ENCODE measurements at regions not wholly inside any gene's neighbourhood (a gene's known extent, or its start where the extent isn't known, plus 50 kb on each side); places are given as distances from the start of the nearest gene placed in this dataset.

DNA sequence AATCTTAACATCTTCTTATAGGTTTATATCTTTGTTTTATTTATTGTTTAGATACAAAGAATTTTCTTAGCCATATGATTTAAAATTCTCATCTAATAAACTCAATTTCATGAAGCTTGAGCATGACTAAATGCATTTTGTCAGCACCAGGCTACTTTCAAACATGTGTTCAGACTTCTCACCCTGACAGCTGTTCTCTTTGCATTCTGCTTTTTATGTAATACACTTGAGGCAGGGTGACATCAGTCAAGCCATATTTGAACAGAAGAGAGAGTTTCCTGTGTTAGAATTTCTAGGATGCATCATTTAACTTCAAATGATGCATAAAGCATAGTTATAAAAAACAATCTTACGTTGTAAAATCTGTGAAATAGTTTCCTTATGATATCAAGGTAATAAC lies 1295.1 kb upstream of the PCDH20 start:
- H3K27me3 ChIP-seq = no peaks in the 10 kb centered on the region
- 25 to 46% methylated on average over 1 of the region's 1 CpG for WGBS, 2 donors
- no peak overlapping the region for H3K27ac ChIP-seq
- H3K36me3 ChIP-seq = no peaks in the 10 kb centered on the region
- TF ChIP-seq POLR2A (IDR thresholded peaks at IDR 0.05) (no peak), CTCF (IDR thresholded peaks at IDR 0.05) (no peak)
- no peaks in the 10 kb centered on the region for H3K4me1 ChIP-seq
- intact Hi-C loops (cut with DNase I) = no loop called here
- H3K9me3 ChIP-seq = peaks cover 0 to 14% (median 12%) of the 10 kb centered on the region in 3 donors
- DNase-seq = no peak
- no peak overlapping the region for H3K4me3 ChIP-seq

DNA sequence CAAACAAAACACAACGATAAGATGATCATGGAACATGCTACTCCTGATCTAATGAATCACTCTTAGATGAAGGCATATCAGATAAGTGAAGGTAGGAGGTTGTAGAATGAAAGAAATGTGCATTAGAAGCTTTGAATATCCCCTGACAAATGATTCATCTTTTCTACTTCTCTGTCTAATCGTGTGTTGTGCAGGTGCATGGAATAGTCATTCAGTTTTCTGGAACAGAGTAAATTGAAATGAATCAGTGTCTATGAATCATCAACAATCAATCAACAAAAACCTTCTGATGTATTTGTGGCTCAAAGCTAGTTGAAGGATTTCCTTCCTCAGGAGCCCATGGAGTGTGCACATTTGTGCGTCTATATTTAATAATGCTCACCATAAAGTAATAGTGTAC lies 1290.4 kb upstream of the PCDH20 start:
- TF ChIP-seq POLR2A (IDR thresholded peaks at IDR 0.05) (no peak), CTCF (IDR thresholded peaks at IDR 0.05) (no peak)
- Histone ChIP-seq H3K4me1 (no peaks in the 10 kb centered on the region), H3K4me3 (no peak overlapping the region), H3K27ac (no peak overlapping the region), H3K36me3 (no peaks in the 10 kb centered on the region), H3K27me3 (no peaks in the 10 kb centered on the region), H3K9me3 (peaks cover 0 to 3% (median 3%) of the 10 kb centered on the region in 3 donors)
- no peak for DNase-seq
- 52 to 53% methylated on average over 3 of the region's 3 CpGs for WGBS, 2 donors
- intact Hi-C loops (cut with DNase I) = no loop called here

DNA sequence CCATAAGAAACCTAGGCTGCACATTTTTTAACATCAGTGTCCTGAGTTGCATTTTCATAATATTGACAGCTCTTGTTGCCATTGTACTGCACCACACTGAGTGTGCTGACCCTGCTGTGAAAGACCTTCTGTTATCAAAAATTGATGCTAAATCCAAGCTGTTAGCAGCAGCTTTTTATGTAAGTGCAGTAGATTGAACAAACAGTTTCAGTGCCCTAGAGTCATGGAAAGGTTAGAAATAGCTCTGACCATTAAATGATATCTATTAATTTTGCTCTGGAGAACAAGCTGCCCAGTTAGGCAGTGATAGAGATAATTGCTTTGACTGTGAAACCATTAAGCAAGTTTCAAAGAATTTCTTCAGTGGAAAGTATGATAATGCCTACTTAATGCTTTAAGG lies 1289.2 kb upstream of the PCDH20 start:
- intact Hi-C loops (cut with DNase I) = no loop called here
- TF ChIP-seq POLR2A (IDR thresholded peaks at IDR 0.05) = no peak
- TF ChIP-seq CTCF (IDR thresholded peaks at IDR 0.05) = no peak
- no peak overlapping the region for H3K4me3 ChIP-seq

GRCh38 chr13:62702502-62702901 lies 1286.9 kb upstream of the PCDH20 start:
- Histone ChIP-seq H3K4me3 (no peak overlapping the region), H3K27me3 (no peaks in the 10 kb centered on the region), H3K27ac (no peak overlapping the region), H3K4me1 (no peaks in the 10 kb centered on the region), H3K9me3 (peaks cover 0 to 3% (median 0%) of the 10 kb centered on the region in 3 donors), H3K36me3 (no peaks in the 10 kb centered on the region)
- intact Hi-C loops (cut with DNase I) = no loop called here
- TF ChIP-seq CTCF (IDR thresholded peaks at IDR 0.05) (no peak), POLR2A (IDR thresholded peaks at IDR 0.05) (no peak)
- no peak for DNase-seq

More for the DNA sequence above, 1289.2 kb upstream of the PCDH20 start:
- H3K27me3 ChIP-seq = no peaks in the 10 kb centered on the region
- H3K9me3 ChIP-seq = peaks cover 0 to 3% (median 3%) of the 10 kb centered on the region in 3 donors
- no peak for DNase-seq
- no peaks in the 10 kb centered on the region for H3K4me1 ChIP-seq
- H3K36me3 ChIP-seq = no peaks in the 10 kb centered on the region
- no peak overlapping the region for H3K27ac ChIP-seq

DNA sequence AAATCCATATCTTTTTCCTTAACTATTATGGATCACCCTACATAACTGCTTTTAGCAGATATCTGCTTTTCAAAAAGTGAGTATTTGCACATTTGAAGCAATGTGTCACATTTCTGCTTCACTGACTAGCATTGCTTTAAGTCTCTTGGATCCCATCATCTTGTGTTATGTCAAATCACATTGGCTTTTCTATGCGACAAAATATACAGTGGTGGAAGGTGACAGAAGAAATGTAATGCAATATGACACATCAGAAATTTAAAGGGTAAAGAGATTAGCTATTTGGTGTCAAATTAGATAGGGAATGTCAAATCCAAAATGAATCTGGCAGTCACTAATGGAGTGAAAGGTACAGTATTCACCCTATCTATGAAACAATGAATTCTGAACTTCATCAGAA lies 1282.1 kb upstream of the PCDH20 start:
- Histone ChIP-seq H3K27me3 (no peaks in the 10 kb centered on the region), H3K27ac (no peak overlapping the region), H3K36me3 (no peaks in the 10 kb centered on the region), H3K4me1 (no peaks in the 10 kb centered on the region), H3K4me3 (no peak overlapping the region), H3K9me3 (no peaks in the 10 kb centered on the region)
- TF ChIP-seq CTCF (IDR thresholded peaks at IDR 0.05) (no peak), POLR2A (IDR thresholded peaks at IDR 0.05) (no peak)
- DNase-seq = no peak
- 77 to 91% methylated on average over 1 of the region's 1 CpG for WGBS, 2 donors
- intact Hi-C loops (cut with DNase I) = no loop called here
